ENCODE measurements at regions not wholly inside any gene's neighbourhood (a gene's known extent, or its start where the extent isn't known, plus 50 kb on each side); places are given as distances from the start of the nearest gene placed in this dataset.

DNA sequence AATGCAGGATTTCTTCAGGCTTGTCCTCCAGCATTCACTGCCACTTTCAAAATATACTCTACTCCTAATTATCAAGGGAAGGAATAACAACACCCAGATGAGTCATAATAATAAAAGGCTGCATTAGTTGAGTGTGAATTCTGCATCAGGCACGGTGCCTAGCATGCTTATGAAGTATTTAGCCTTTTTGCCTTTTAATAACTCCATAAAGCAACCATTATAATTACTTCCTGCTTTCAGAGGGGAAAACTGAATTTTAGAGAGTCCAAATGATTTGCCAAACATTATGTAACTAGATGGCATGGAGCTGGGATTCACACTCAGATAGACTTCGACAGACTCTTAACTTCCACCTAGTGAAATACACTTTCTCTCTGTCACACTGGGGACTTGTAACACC, 2365.5 kb downstream of the PCDH7 start:
- no peak for DNase-seq (ENCODE audit: low read depth)
- TF ChIP-seq, protein P1, sequence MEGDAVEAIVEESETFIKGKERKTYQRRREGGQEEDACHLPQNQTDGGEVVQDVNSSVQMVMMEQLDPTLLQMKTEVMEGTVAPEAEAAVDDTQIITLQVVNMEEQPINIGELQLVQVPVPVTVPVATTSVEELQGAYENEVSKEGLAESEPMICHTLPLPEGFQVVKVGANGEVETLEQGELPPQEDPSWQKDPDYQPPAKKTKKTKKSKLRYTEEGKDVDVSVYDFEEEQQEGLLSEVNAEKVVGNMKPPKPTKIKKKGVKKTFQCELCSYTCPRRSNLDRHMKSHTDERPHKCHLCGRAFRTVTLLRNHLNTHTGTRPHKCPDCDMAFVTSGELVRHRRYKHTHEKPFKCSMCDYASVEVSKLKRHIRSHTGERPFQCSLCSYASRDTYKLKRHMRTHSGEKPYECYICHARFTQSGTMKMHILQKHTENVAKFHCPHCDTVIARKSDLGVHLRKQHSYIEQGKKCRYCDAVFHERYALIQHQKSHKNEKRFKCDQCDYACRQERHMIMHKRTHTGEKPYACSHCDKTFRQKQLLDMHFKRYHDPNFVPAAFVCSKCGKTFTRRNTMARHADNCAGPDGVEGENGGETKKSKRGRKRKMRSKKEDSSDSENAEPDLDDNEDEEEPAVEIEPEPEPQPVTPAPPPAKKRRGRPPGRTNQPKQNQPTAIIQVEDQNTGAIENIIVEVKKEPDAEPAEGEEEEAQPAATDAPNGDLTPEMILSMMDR (IDR thresholded peaks at IDR 0.05; ENCODE audit: insufficient read depth, low read depth, low read length): no peak

GRCh38 chr4:33086331-33086925, 2366.3 kb downstream of the PCDH7 start:
- no peak for DNase-seq (ENCODE audit: low read depth)
- H3K4me3 ChIP-seq (ENCODE audit: low read depth, low read length): no peak overlapping the region
- TF ChIP-seq, protein P1 (IDR thresholded peaks at IDR 0.05; ENCODE audit: insufficient read depth, low read depth, low read length): no peak

More for the DNA sequence above, 2365.5 kb downstream of the PCDH7 start:
- no peak overlapping the region for H3K4me3 ChIP-seq (ENCODE audit: low read depth, low read length)

- TF ChIP-seq, protein P1 (IDR thresholded peaks at IDR 0.05; ENCODE audit: insufficient read depth, low read depth, low read length): no peak
- no peak for DNase-seq (ENCODE audit: low read depth)
- no peak overlapping the region for H3K4me3 ChIP-seq (ENCODE audit: low read depth, low read length)
These were observed 2368.5 kb downstream of the PCDH7 start for GRCh38 chr4:33088713-33089112.

DNA sequence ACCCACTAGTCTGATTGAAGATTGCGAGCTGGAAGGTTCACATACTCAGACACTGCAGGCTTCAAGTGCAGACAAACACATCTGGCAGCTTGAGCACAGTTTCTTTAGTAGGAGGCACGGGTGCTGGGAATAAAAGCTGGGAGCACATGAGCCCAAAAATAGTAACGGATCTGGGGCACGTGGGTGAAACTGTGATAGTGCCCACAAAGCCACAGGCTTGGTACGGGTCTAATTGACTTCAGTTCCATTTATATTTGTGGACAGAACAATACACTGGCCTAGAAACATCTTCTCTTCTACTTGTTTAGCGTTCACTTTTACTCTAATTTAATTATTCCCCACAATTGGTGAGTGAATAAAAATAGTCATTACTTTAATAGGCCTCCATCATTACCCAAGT, 2370.7 kb downstream of the PCDH7 start:
- TF ChIP-seq, protein P1 (IDR thresholded peaks at IDR 0.05; ENCODE audit: insufficient read depth, low read depth, low read length): no peak
- H3K4me3 ChIP-seq (ENCODE audit: low read depth, low read length): no peak overlapping the region
- no peak for DNase-seq (ENCODE audit: low read depth)

GRCh38 chr4:33091961-33092360, 2371.8 kb downstream of the PCDH7 start:
- TF ChIP-seq, protein P1 (IDR thresholded peaks at IDR 0.05; ENCODE audit: insufficient read depth, low read depth, low read length): no peak
- no peak overlapping the region for H3K4me3 ChIP-seq (ENCODE audit: low read depth, low read length)
- DNase-seq (ENCODE audit: low read depth): no peak

DNA sequence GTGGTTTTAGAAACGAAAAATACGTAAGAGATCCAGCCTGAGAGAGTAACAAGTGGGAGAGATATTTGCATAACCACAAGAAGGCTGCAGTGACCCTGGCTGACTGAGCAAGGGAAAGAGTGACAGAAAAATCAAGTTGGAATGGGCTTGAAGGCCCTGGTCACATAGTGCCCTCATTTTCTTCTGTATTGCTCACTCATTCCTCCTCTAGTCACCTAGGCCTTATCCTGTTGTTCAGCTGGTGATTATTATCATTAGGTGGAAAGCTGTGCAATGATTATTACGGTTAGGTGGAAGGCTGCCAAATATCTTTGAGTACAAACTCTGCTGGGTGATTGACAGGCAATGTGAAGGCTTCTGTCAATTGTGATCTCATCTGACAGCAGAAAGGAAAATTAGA, 2384.1 kb downstream of the PCDH7 start:
- TF ChIP-seq, protein P1 (IDR thresholded peaks at IDR 0.05; ENCODE audit: insufficient read depth, low read depth, low read length): no peak
- no peak for DNase-seq (ENCODE audit: low read depth)
- no peak overlapping the region for H3K4me3 ChIP-seq (ENCODE audit: low read depth, low read length)

GRCh38 chr4:33107814-33108213, 2387.6 kb downstream of the PCDH7 start:
- peak; percentile 4 for DNase-seq (ENCODE audit: low read depth)
- TF ChIP-seq, protein P1 (IDR thresholded peaks at IDR 0.05; ENCODE audit: insufficient read depth, low read depth, low read length): no peak
- H3K4me3 ChIP-seq (ENCODE audit: low read depth, low read length): no peak overlapping the region
